ENCODE measurements at regions not wholly inside any gene's neighbourhood (a gene's known extent, or its start where the extent isn't known, plus 50 kb on each side); places are given as distances from the start of the nearest gene placed in this dataset.

DNA sequence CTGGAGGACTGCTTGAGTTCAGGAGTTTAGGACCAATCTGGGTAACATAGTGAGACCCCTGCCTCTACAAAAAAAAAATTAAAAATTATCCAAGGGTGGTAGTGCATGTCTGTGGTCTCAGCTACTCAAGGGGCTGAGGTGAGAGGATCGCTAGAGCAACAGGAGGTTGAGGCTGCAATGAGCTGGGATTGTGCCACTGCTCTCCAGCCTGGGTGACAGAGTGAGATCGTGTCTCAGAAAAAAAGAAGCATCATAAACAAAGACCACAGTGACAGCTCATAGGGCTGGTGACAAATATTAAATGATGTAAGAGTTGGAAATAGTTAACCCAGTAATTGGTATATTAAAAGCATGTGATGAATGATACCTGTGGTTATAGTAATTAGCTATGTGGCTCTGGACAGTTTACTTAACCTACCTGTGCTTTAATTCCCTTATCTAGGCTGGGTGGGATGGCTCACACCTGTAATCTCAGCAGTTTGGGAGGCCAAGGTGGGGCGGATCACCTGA, 68.0 kb downstream of the GSC start:
- CTCF ChIA-PET: interaction anchor here (0.7 to 0.9 kb wide), 2 partner anchors 18 to 731 kb away, joined by 3 read pairs; no protein-coding TSS in a partner anchor
- POLR2A ChIA-PET: interaction anchor here (0.7 kb wide), 1 partner anchor 103 kb away, joined by 7 read pairs; no protein-coding TSS in a partner anchor
- no peak overlapping the region for H3K4me3 ChIP-seq (ENCODE audit: low read depth, low read length)

More for the DNA sequence above, 68.0 kb downstream of the GSC start:
- 0 out of 2 replicates have a peak, but pooled peaks have one; percentile 40 for TF ChIP-seq KLF16 (tag by site-specific recombination; IDR thresholded peaks at IDR 0.05)
- no peak for TF ChIP-seq ZNF791 (tag by site-specific recombination; IDR thresholded peaks at IDR 0.05)
- TF ChIP-seq, protein P1, sequence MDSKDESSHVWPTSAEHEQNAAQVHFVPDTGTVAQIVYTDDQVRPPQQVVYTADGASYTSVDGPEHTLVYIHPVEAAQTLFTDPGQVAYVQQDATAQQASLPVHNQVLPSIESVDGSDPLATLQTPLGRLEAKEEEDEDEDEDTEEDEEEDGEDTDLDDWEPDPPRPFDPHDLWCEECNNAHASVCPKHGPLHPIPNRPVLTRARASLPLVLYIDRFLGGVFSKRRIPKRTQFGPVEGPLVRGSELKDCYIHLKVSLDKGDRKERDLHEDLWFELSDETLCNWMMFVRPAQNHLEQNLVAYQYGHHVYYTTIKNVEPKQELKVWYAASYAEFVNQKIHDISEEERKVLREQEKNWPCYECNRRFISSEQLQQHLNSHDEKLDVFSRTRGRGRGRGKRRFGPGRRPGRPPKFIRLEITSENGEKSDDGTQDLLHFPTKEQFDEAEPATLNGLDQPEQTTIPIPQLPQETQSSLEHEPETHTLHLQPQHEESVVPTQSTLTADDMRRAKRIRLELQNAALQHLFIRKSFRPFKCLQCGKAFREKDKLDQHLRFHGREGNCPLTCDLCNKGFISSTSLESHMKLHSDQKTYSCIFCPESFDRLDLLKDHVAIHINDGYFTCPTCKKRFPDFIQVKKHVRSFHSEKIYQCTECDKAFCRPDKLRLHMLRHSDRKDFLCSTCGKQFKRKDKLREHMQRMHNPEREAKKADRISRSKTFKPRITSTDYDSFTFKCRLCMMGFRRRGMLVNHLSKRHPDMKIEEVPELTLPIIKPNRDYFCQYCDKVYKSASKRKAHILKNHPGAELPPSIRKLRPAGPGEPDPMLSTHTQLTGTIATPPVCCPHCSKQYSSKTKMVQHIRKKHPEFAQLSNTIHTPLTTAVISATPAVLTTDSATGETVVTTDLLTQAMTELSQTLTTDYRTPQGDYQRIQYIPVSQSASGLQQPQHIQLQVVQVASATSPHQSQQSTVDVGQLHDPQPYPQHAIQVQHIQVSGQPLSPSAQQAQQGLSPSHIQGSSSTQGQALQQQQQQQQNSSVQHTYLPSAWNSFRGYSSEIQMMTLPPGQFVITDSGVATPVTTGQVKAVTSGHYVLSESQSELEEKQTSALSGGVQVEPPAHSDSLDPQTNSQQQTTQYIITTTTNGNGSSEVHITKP (tag by site-specific recombination; IDR thresholded peaks at IDR 0.05): 0 out of 2 replicates have a peak, but pooled peaks have one; percentile 38
- no peak for TF ChIP-seq ZNF660 (tag by site-specific recombination; IDR thresholded peaks at IDR 0.05)
- no peak for TF ChIP-seq ZNF423 (tag by site-specific recombination; IDR thresholded peaks at IDR 0.05)
- TF ChIP-seq SP7 (tag by site-specific recombination; IDR thresholded peaks at IDR 0.05): peak; percentile 30; the same call in 1 of the 2 replicates
- TF ChIP-seq, protein P2, sequence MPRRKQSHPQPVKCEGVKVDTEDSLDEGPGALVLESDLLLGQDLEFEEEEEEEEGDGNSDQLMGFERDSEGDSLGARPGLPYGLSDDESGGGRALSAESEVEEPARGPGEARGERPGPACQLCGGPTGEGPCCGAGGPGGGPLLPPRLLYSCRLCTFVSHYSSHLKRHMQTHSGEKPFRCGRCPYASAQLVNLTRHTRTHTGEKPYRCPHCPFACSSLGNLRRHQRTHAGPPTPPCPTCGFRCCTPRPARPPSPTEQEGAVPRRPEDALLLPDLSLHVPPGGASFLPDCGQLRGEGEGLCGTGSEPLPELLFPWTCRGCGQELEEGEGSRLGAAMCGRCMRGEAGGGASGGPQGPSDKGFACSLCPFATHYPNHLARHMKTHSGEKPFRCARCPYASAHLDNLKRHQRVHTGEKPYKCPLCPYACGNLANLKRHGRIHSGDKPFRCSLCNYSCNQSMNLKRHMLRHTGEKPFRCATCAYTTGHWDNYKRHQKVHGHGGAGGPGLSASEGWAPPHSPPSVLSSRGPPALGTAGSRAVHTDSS (tag by site-specific recombination; IDR thresholded peaks at IDR 0.05): no peak
- TF ChIP-seq, protein P3, sequence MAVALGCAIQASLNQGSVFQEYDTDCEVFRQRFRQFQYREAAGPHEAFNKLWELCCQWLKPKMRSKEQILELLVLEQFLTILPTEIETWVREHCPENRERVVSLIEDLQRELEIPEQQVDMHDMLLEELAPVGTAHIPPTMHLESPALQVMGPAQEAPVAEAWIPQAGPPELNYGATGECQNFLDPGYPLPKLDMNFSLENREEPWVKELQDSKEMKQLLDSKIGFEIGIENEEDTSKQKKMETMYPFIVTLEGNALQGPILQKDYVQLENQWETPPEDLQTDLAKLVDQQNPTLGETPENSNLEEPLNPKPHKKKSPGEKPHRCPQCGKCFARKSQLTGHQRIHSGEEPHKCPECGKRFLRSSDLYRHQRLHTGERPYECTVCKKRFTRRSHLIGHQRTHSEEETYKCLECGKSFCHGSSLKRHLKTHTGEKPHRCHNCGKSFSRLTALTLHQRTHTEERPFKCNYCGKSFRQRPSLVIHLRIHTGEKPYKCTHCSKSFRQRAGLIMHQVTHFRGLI (tag by site-specific recombination; IDR thresholded peaks at IDR 0.05): no peak
- TF ChIP-seq, protein P4, sequence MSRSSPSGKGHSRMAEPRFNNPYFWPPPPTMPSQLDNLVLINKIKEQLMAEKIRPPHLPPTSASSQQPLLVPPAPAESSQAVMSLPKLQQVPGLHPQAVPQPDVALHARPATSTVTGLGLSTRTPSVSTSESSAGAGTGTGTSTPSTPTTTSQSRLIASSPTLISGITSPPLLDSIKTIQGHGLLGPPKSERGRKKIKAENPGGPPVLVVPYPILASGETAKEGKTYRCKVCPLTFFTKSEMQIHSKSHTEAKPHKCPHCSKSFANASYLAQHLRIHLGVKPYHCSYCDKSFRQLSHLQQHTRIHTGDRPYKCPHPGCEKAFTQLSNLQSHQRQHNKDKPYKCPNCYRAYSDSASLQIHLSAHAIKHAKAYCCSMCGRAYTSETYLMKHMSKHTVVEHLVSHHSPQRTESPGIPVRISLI (tag by site-specific recombination; IDR thresholded peaks at IDR 0.05): no peak
- TF ChIP-seq, protein P5, sequence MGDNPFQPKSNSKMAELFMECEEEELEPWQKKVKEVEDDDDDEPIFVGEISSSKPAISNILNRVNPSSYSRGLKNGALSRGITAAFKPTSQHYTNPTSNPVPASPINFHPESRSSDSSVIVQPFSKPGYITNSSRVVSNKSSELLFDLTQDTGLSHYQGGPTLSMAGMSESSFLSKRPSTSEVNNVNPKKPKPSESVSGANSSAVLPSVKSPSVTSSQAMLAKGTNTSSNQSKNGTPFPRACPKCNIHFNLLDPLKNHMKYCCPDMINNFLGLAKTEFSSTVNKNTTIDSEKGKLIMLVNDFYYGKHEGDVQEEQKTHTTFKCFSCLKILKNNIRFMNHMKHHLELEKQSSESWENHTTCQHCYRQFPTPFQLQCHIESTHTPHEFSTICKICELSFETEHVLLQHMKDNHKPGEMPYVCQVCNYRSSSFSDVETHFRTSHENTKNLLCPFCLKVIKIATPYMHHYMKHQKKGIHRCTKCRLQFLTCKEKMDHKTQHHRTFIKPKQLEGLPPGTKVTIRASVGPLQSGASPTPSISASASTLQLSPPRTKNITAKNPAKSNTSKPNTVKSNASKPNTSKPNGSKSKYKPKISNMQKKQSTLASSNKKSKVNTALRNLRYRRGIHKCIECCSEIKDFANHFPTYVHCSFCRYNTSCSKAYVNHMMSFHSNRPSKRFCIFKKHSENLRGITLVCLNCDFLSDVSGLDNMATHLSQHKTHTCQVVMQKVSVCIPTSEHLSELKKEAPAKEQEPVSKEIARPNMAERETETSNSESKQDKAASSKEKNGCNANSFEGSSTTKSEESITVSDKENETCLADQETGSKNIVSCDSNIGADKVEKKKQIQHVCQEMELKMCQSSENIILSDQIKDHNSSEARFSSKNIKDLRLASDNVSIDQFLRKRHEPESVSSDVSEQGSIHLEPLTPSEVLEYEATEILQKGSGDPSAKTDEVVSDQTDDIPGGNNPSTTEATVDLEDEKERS (tag by site-specific recombination; IDR thresholded peaks at IDR 0.05): no peak
- no peak for TF ChIP-seq ZFP3 (tag by site-specific recombination; IDR thresholded peaks at IDR 0.05; ENCODE audit: low read depth)
- TF ChIP-seq, protein P6, sequence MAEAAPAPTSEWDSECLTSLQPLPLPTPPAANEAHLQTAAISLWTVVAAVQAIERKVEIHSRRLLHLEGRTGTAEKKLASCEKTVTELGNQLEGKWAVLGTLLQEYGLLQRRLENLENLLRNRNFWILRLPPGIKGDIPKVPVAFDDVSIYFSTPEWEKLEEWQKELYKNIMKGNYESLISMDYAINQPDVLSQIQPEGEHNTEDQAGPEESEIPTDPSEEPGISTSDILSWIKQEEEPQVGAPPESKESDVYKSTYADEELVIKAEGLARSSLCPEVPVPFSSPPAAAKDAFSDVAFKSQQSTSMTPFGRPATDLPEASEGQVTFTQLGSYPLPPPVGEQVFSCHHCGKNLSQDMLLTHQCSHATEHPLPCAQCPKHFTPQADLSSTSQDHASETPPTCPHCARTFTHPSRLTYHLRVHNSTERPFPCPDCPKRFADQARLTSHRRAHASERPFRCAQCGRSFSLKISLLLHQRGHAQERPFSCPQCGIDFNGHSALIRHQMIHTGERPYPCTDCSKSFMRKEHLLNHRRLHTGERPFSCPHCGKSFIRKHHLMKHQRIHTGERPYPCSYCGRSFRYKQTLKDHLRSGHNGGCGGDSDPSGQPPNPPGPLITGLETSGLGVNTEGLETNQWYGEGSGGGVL (tag by site-specific recombination; IDR thresholded peaks at IDR 0.05): 0 out of 2 replicates have a peak, but pooled peaks have one; percentile 14
- no peak for TF ChIP-seq ZNF558 (tag by site-specific recombination; IDR thresholded peaks at IDR 0.05)
- no peak for TF ChIP-seq ZNF548 (tag by site-specific recombination; IDR thresholded peaks at IDR 0.05)
- TF ChIP-seq SCRT2 (tag by site-specific recombination; IDR thresholded peaks at IDR 0.05): peak; percentile 96
- no peak for TF ChIP-seq ZNF391 (tag by site-specific recombination; IDR thresholded peaks at IDR 0.05; ENCODE audit: borderline replicate concordance, low read depth)
- TF ChIP-seq, protein P7, sequence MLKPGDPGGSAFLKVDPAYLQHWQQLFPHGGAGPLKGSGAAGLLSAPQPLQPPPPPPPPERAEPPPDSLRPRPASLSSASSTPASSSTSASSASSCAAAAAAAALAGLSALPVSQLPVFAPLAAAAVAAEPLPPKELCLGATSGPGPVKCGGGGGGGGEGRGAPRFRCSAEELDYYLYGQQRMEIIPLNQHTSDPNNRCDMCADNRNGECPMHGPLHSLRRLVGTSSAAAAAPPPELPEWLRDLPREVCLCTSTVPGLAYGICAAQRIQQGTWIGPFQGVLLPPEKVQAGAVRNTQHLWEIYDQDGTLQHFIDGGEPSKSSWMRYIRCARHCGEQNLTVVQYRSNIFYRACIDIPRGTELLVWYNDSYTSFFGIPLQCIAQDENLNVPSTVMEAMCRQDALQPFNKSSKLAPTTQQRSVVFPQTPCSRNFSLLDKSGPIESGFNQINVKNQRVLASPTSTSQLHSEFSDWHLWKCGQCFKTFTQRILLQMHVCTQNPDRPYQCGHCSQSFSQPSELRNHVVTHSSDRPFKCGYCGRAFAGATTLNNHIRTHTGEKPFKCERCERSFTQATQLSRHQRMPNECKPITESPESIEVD (tag by site-specific recombination; IDR thresholded peaks at IDR 0.05): no peak
- peak; percentile 50 for TF ChIP-seq ZEB2 (tag by site-specific recombination; IDR thresholded peaks at IDR 0.05)
- Histone ChIP-seq H3K4me1 (ENCODE audit: control insufficient read depth, insufficient read depth, low read length) (no peaks in the 10 kb centered on the region), H3K9me3 (ENCODE audit: control insufficient read depth, insufficient read depth, low read depth, low read length) (no peaks in the 10 kb centered on the region), H3K36me3 (ENCODE audit: control insufficient read depth in 2 of 2, insufficient read depth in 1 of 2, low read length in 2 of 2) (no peaks in the 10 kb centered on the region), H3K27ac (ENCODE audit: extremely low read depth, low read depth, low read length) (no peak overlapping the region)

Data from HEK293 (cell line).